Endothelial cell of umbilical vein (primary cell): ENCODE measurements at regions not wholly inside any gene's neighbourhood (a gene's known extent, or its start where the extent isn't known, plus 50 kb on each side); places are given as distances from the start of the nearest gene placed in this dataset.

Source experiments
- CTCF ChIP-seq, 2 donors: IDR thresholded peaks; 1 replicate in 1 of 2; 2 replicates in 1 of 2; pipeline ENCODE4 v1.5.1; 2011; ENCODE audit warnings: low read length in 2 of 2, mild to moderate bottlenecking in 2 of 2, moderate library complexity in 2 of 2, control low read depth in 1 of 2, inconsistent platforms in 1 of 2, low read depth in 1 of 2; ENCODE audit not compliant: insufficient read depth in 1 of 2; ENCODE audit errors: extremely low read depth in 1 of 2
- EZH2 ChIP-seq: IDR thresholded peaks from 2 replicates; pipeline ENCODE4 v1.6.1; 2012; ENCODE audit warnings: borderline replicate concordance, low read depth, mild to moderate bottlenecking, moderate library complexity, low read length, inconsistent platforms; ENCODE audit not compliant: severe bottlenecking
- JUN ChIP-seq: IDR thresholded peaks from 2 replicates; pipeline ENCODE4 v1.6.1; 2011; ENCODE audit warnings: borderline replicate concordance, low read depth; ENCODE audit not compliant: insufficient read length, insufficient read depth
- MYC ChIP-seq: IDR thresholded peaks from one replicate; pipeline ENCODE4 v1.6.1; 2011; ENCODE audit warnings: mild to moderate bottlenecking, low read depth, low read length
- POLR2A ChIP-seq: IDR thresholded peaks from 2 replicates; pipeline ENCODE4 v1.6.1; 2012; ENCODE audit warnings: low read depth, mild to moderate bottlenecking, control low read depth, low read length

GRCh38 chr19:30084390-30084819 lies 142.4 kb downstream of the URI1 start:
- TF ChIP-seq CTCF (IDR thresholded peaks at IDR 0.05; ENCODE audit: extremely low read depth in 1 of 2, insufficient read depth in 1 of 2, low read depth in 1 of 2, low read length in 2 of 2) (no peak), JUN (no peak), EZH2 (no peak), MYC (no peak), POLR2A (no peak)
